Gastroesophageal sphincter (tissue), 4 donors: ENCODE measurements at regions not wholly inside any gene's neighbourhood (a gene's known extent, or its start where the extent isn't known, plus 50 kb on each side); places are given as distances from the start of the nearest gene placed in this dataset.

Experiments used
- ATAC-seq: fragments of 150-250 bp; one replicate; pipeline ENCODE4 v1.9.1; 2016; ENCODE audit warnings: mild to moderate bottlenecking, moderate library complexity
- H3K27ac ChIP-seq, 4 donors: fragments of 200-600 bp; sonication (generic) in 3 of 4; 1 replicate in 3 of 4; 2 replicates in 1 of 4; pipeline ENCODE4 v1.5.1; 2016 to 2019
- H3K27me3 ChIP-seq: fragments of 200-600 bp; sonication (generic); one replicate; pipeline ENCODE4 v1.5.1; 2019
- H3K36me3 ChIP-seq, 2 donors: fragments of 200-600 bp; sonication (generic); one replicate each; pipeline ENCODE4 v1.5.1; 2019; ENCODE audit warnings: control low read depth in 1 of 2
- H3K4me1 ChIP-seq, 3 donors: fragments of 200-600 bp; sonication (generic); 1 replicate in 2 of 3; 2 replicates in 1 of 3; pipeline ENCODE4 v1.5.1; 2016 to 2019; ENCODE audit warnings: control low read depth in 2 of 3
- H3K4me3 ChIP-seq, 2 donors: fragments of 200-600 bp; sonication (generic); one replicate each; pipeline ENCODE4 v1.5.1; 2019; ENCODE audit warnings: mild to moderate bottlenecking in 1 of 2, moderate library complexity in 1 of 2
- H3K9me3 ChIP-seq, 3 donors: fragments of 200-600 bp; sonication (generic); one replicate each; pipeline ENCODE4 v1.5.1; 2017 to 2019; ENCODE audit warnings: control low read depth in 2 of 3
- EP300 ChIP-seq: sonication (generic); formaldehyde crosslinking; IDR thresholded peaks from one replicate; pipeline ENCODE4 v1.6.1; 2017; ENCODE audit warnings: antibody characterized with exemption, mild to moderate bottlenecking
- POLR2A ChIP-seq, 2 donors: fragments of 450-650 bp; IDR thresholded peaks; one replicate each; pipeline ENCODE4 v1.6.1; 2017; ENCODE audit warnings: antibody characterized with exemption in 2 of 2, mild to moderate bottlenecking in 2 of 2, moderate library complexity in 1 of 2
- POLR2AphosphoS5 ChIP-seq: sonication (generic); formaldehyde crosslinking; IDR thresholded peaks from one replicate; pipeline ENCODE4 v1.6.1; 2017; ENCODE audit warnings: antibody characterized with exemption
- WGBS, 2 donors: methylation state at CpG; one replicate each; pipeline ENCODE4 v1.1.5; 2018; ENCODE audit warnings: low coverage in 1 of 2; 5-methylcytosine and 5-hydroxymethylcytosine counted together
- TF ChIP-seq, protein P1 (sequence below), 4 experiments: fragments of 200-600 bp in 2 of 4; fragments of 450-650 bp in 2 of 4; sonication (generic) in 1 of 4; IDR thresholded peaks; one replicate each; pipeline ENCODE4 v1.5.1; 2017 to 2019; ENCODE audit warnings: antibody characterized with exemption in 4 of 4, mild to moderate bottlenecking in 2 of 4, moderate library complexity in 2 of 4

DNA sequence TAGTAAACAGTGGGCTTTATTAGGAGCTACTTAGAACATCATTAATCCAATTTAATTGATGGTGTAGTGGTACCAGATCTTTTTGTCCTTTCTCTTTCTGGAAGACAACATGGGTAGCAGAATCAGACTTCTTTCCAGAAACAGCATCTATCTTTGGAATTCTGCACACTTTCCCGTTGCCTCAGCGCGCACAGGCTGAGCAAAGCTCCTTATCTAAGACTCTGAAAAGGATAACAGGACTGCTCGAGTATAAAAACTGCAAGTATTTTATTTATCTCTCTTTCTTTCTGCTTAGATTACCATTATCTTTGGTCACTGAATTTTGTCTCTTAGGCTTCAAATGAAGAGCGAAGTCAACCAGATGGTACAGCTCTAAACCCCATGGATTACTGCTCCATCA is 191.7 kb downstream of the DHX15 start:
- H3K4me3 ChIP-seq = no peak overlapping the region
- ATAC-seq = no peak

DNA sequence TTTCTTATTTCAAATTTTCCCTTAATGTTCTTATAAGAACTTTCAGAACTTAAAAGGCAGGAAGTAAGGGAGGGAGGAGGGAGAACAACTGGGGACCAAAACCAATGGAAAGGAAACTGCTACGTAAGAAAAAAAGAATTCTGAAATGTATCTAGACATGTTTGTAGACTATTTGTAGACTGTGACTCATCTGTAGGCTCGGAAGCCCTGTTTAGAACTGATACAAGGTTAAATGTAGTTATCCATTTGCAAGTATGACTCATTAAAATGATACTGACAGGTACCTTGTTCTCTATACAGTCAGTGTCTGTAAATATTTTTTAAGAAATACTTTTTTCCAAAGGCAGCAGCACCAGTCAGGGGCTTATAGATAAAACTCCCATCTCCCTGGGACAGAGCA is 202.0 kb downstream of the DHX15 start:
- WGBS, 2 donors = 16 to 22% methylated on average over 2 of the region's 2 CpGs
- Histone ChIP-seq H3K27me3 (no peaks in the 10 kb centered on the region), H3K36me3 (no peaks in the 10 kb centered on the region), H3K4me3 (no peak overlapping the region), H3K27ac (no peak overlapping the region), H3K9me3 (peaks cover 0 to 9% (median 0%) of the 10 kb centered on the region in 3 donors), H3K4me1 (no peaks in the 10 kb centered on the region)
- TF ChIP-seq EP300 = no peak
- no peak for TF ChIP-seq POLR2AphosphoS5
- ATAC-seq = no peak

More for the DNA sequence above, 191.7 kb downstream of the DHX15 start:
- no peaks in the 10 kb centered on the region for H3K36me3 ChIP-seq
- 59 to 77% methylated on average over 4 to 5 of the region's 5 CpGs for WGBS, 2 donors
- no peak overlapping the region for H3K27ac ChIP-seq
- no peaks in the 10 kb centered on the region for H3K9me3 ChIP-seq
- no peak for TF ChIP-seq POLR2AphosphoS5
- TF ChIP-seq, protein P1, sequence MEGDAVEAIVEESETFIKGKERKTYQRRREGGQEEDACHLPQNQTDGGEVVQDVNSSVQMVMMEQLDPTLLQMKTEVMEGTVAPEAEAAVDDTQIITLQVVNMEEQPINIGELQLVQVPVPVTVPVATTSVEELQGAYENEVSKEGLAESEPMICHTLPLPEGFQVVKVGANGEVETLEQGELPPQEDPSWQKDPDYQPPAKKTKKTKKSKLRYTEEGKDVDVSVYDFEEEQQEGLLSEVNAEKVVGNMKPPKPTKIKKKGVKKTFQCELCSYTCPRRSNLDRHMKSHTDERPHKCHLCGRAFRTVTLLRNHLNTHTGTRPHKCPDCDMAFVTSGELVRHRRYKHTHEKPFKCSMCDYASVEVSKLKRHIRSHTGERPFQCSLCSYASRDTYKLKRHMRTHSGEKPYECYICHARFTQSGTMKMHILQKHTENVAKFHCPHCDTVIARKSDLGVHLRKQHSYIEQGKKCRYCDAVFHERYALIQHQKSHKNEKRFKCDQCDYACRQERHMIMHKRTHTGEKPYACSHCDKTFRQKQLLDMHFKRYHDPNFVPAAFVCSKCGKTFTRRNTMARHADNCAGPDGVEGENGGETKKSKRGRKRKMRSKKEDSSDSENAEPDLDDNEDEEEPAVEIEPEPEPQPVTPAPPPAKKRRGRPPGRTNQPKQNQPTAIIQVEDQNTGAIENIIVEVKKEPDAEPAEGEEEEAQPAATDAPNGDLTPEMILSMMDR (IDR thresholded peaks at IDR 0.05) = no peak
- no peak for TF ChIP-seq POLR2A (IDR thresholded peaks at IDR 0.05)
- TF ChIP-seq EP300 = no peak
- H3K4me1 ChIP-seq = no peaks in the 10 kb centered on the region
- H3K27me3 ChIP-seq = no peaks in the 10 kb centered on the region

DNA sequence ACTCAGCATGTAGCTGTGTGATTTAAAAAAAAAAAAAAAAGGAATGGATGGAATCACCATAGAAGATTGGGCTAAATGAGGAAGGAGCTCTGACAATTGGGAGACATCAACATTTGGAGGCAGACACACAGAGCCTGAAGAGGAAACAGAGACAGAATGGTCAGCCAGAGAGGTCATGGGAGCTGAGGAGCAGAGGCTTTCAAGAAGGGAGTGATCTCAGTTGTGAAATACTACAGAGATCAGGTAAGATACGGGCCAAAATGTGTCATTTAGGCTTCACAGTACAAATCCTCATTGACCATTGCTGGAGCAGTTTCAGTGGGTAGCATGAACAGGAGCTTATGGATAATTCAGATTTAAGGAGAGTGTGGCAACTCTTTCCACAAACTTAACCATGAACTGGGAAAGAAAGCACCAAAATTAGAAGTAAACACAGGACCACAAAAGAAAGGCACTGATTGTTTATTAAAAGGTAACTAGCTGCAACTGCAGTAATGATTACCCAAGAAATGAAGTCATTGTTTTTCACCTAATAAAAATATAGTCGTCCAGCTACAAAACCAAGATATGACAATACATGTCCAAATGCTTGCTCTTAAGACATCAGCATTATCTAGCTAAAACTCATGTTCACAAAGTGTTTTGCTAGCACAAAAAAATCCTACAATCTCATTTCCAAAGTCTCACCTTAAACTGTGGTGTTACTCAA is 203.2 kb downstream of the DHX15 start:
- Histone ChIP-seq H3K27ac (no peak overlapping the region), H3K27me3 (no peaks in the 10 kb centered on the region), H3K36me3 (no peaks in the 10 kb centered on the region), H3K9me3 (peaks cover 0 to 9% (median 0%) of the 10 kb centered on the region in 3 donors), H3K4me3 (no peak overlapping the region), H3K4me1 (no peaks in the 10 kb centered on the region)
- peak; percentile 65 for ATAC-seq
- TF ChIP-seq, protein P1 (IDR thresholded peaks at IDR 0.05) = no peak
- TF ChIP-seq POLR2A (IDR thresholded peaks at IDR 0.05) (no peak), POLR2AphosphoS5 (no peak), EP300 (no peak)
- WGBS, 2 donors = 69 to 79% methylated on average over 2 of the region's 2 CpGs

DNA sequence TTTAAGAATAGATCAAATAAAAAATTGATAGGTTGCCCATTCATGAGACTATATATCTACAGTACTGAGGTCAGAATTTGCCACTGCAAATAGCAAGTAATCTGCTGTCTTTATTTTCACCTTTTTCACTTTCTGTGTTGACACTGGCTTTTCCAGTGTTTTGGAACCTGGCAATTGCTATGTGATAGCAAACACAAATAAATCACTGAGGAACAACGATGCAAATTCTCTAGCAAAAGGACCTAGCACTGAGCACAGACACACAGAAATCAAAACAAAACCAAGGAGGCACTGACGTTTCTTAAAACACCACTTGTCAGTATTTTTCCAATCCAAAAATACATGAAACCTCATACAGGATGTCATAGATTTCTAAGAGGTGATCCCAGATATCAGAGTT is 210.7 kb downstream of the DHX15 start:
- no peaks in the 10 kb centered on the region for H3K27me3 ChIP-seq
- no peak for ATAC-seq
- WGBS, 2 donors = 7 to 8% methylated on average over 2 of the region's 2 CpGs

DNA sequence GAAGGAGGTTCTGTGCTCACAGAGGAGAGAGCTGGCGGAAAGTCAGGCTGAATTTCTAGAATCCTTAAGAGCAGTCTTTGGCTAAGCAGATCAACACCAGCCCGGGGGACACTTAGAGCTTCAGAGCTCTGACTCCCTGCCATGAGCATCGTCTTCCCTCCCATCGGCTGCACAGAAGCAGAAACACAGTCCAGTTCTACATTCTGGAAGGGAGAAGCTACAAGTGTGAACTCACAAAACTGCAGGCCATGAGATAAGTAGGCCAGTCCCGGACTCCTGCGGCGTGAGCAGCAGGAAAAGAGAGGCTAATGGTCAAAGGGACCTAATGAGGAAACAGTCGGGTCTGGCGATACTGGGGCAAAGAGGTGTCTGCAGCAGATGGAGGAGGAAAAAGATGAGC is 211.5 kb downstream of the DHX15 start:
- H3K27ac ChIP-seq = peak overlapping the region in 2 of 4 donors; percentile 10 to 22
- WGBS, 2 donors = 36 to 80% methylated on average over 6 to 9 of the region's 9 CpGs
- H3K9me3 ChIP-seq = no peaks in the 10 kb centered on the region
- ATAC-seq = no peak
- TF ChIP-seq POLR2A (IDR thresholded peaks at IDR 0.05) (no peak), POLR2AphosphoS5 (no peak), EP300 (no peak)
- TF ChIP-seq, protein P1 (IDR thresholded peaks at IDR 0.05) = no peak
- no peaks in the 10 kb centered on the region for H3K36me3 ChIP-seq
- H3K27me3 ChIP-seq = no peaks in the 10 kb centered on the region
- no peak overlapping the region for H3K4me3 ChIP-seq
- peaks cover 0 to 18% (median 0%) of the 10 kb centered on the region in 3 donors for H3K4me1 ChIP-seq

More for the DNA sequence above, 210.7 kb downstream of the DHX15 start:
- Histone ChIP-seq H3K4me1 (peaks cover 0 to 18% (median 0%) of the 10 kb centered on the region in 3 donors), H3K4me3 (no peak overlapping the region), H3K27ac (peak overlapping the region in 3 of 4 donors; percentile 21 to 35 (median 22)), H3K9me3 (no peaks in the 10 kb centered on the region), H3K36me3 (no peaks in the 10 kb centered on the region)
- TF ChIP-seq EP300 (no peak), POLR2AphosphoS5 (no peak), POLR2A (IDR thresholded peaks at IDR 0.05) (no peak)
- TF ChIP-seq, protein P1 (IDR thresholded peaks at IDR 0.05) = no peak
